GM12872 (cell line): ENCODE measurements at regions not wholly inside any gene's neighbourhood (a gene's known extent, or its start where the extent isn't known, plus 50 kb on each side); places are given as distances from the start of the nearest gene placed in this dataset.

Experiments
- CTCF ChIP-seq: IDR thresholded peaks from 3 replicates; pipeline ENCODE4 v1.5.1; 2011; ENCODE audit warnings: low read depth, mild to moderate bottlenecking, low read length, moderate library complexity; ENCODE audit not compliant: insufficient read depth

- no peak for TF ChIP-seq CTCF
These were observed 2024.1 kb upstream of the TENM3 start for GRCh38 chr4:180219080-180219479.

GRCh38 chr4:180225977-180226376, 2017.2 kb upstream of the TENM3 start:
- TF ChIP-seq CTCF, result no peak

GRCh38 chr4:180234730-180235129, 2008.5 kb upstream of the TENM3 start:
- TF ChIP-seq CTCF, result no peak

- TF ChIP-seq CTCF, result no peak
These were observed 2002.5 kb upstream of the TENM3 start for GRCh38 chr4:180240670-180241069.

GRCh38 chr4:180253419-180253818, 1989.8 kb upstream of the TENM3 start:
- TF ChIP-seq CTCF, result no peak

GRCh38 chr4:180261346-180261745, 1981.9 kb upstream of the TENM3 start:
- TF ChIP-seq CTCF, result no peak

- TF ChIP-seq CTCF, result no peak
These were observed 1963.1 kb upstream of the TENM3 start for GRCh38 chr4:180280076-180280475.
